ENCODE measurements at regions not wholly inside any gene's neighbourhood (a gene's known extent, or its start where the extent isn't known, plus 50 kb on each side); places are given as distances from the start of the nearest gene placed in this dataset.
A peak's percentile ranks its signal among the peaks of the same experiment; 100 is the strongest.

GRCh38 chr4:67055319-67055718 is 490.0 kb downstream of the CENPC start:
- ChIA-PET CTCF (no interaction called here), POLR2A (ENCODE audit: low non-redundant PET) (no interaction called here)
- no peak overlapping the region for H3K4me3 ChIP-seq (ENCODE audit: low read depth, low read length, poor library complexity, severe bottlenecking)
- TF ChIP-seq EZH2 (IDR thresholded peaks at IDR 0.05; ENCODE audit: borderline replicate concordance, low read depth, low read length, poor library complexity, severe bottlenecking), result no peak
- TF ChIP-seq CTCF (conservative IDR thresholded peaks at IDR 0.05; ENCODE audit: low read depth, low read length), result no peak
- intact Hi-C loops (cut with micrococcal nuclease; ENCODE audit: unreplicated experiment), result no loop called here
- H3K36me3 ChIP-seq (ENCODE audit: insufficient read depth, low read length, poor library complexity, severe bottlenecking), result no peaks in the 10 kb centered on the region
- no peaks in the 10 kb centered on the region for H3K9me3 ChIP-seq (ENCODE audit: low read depth, low read length, poor library complexity, severe bottlenecking)
- DNase-seq (ENCODE audit: low spot score), result no peak
- peaks cover 10% of the 10 kb centered on the region for H3K4me1 ChIP-seq (ENCODE audit: insufficient read depth, low read length, poor library complexity, severe bottlenecking)
- BruUV-seq (replicated peaks), result no TSS peak
- H3K27me3 ChIP-seq (replicated peaks; ENCODE audit: insufficient read depth, low read depth, low read length, poor library complexity), result peaks cover 8% of the 10 kb centered on the region
- H3K27ac ChIP-seq (ENCODE audit: low read depth, low read length, poor library complexity, severe bottlenecking), result no peak overlapping the region

GRCh38 chr4:67054896-67055295 is 490.4 kb downstream of the CENPC start:
- intact Hi-C loops (cut with micrococcal nuclease; ENCODE audit: unreplicated experiment), result no loop called here
- H3K9me3 ChIP-seq (ENCODE audit: low read depth, low read length, poor library complexity, severe bottlenecking), result no peaks in the 10 kb centered on the region
- no peak overlapping the region for H3K27ac ChIP-seq (ENCODE audit: low read depth, low read length, poor library complexity, severe bottlenecking)
- TF ChIP-seq EZH2 (IDR thresholded peaks at IDR 0.05; ENCODE audit: borderline replicate concordance, low read depth, low read length, poor library complexity, severe bottlenecking), result no peak
- no peak for TF ChIP-seq CTCF (conservative IDR thresholded peaks at IDR 0.05; ENCODE audit: low read depth, low read length)
- BruUV-seq (replicated peaks), result no TSS peak
- H3K27me3 ChIP-seq (replicated peaks; ENCODE audit: insufficient read depth, low read depth, low read length, poor library complexity), result peaks cover 11% of the 10 kb centered on the region
- POLR2A ChIA-PET (ENCODE audit: low non-redundant PET), result no interaction called here
- H3K36me3 ChIP-seq (ENCODE audit: insufficient read depth, low read length, poor library complexity, severe bottlenecking), result no peaks in the 10 kb centered on the region
- DNase-seq (ENCODE audit: low spot score), result no peak
- no peak overlapping the region for H3K4me3 ChIP-seq (ENCODE audit: low read depth, low read length, poor library complexity, severe bottlenecking)
- peaks cover 10% of the 10 kb centered on the region for H3K4me1 ChIP-seq (ENCODE audit: insufficient read depth, low read length, poor library complexity, severe bottlenecking)
- CTCF ChIA-PET, result no interaction called here

- CTCF ChIA-PET, result no interaction called here
- H3K4me1 ChIP-seq (ENCODE audit: insufficient read depth, low read length, poor library complexity, severe bottlenecking), result peaks cover 10% of the 10 kb centered on the region
- H3K4me3 ChIP-seq (ENCODE audit: low read depth, low read length, poor library complexity, severe bottlenecking), result no peak overlapping the region
- no peaks in the 10 kb centered on the region for H3K36me3 ChIP-seq (ENCODE audit: insufficient read depth, low read length, poor library complexity, severe bottlenecking)
- H3K9me3 ChIP-seq (ENCODE audit: low read depth, low read length, poor library complexity, severe bottlenecking), result no peaks in the 10 kb centered on the region
- peak; percentile 77 for DNase-seq (ENCODE audit: low spot score)
- no peak for TF ChIP-seq CTCF (conservative IDR thresholded peaks at IDR 0.05; ENCODE audit: low read depth, low read length)
- TF ChIP-seq EZH2 (IDR thresholded peaks at IDR 0.05; ENCODE audit: borderline replicate concordance, low read depth, low read length, poor library complexity, severe bottlenecking), result no peak
- no TSS peak for BruUV-seq (replicated peaks)
- peaks cover 16% of the 10 kb centered on the region for H3K27me3 ChIP-seq (replicated peaks; ENCODE audit: insufficient read depth, low read depth, low read length, poor library complexity)
- H3K27ac ChIP-seq (ENCODE audit: low read depth, low read length, poor library complexity, severe bottlenecking), result no peak overlapping the region
- POLR2A ChIA-PET (ENCODE audit: low non-redundant PET), result no interaction called here
- intact Hi-C loops (cut with micrococcal nuclease; ENCODE audit: unreplicated experiment), result no loop called here
Observed at GRCh38 chr4:67052814-67053675, 492.3 kb downstream of the CENPC start.
